ENCODE measurements at regions not wholly inside any gene's neighbourhood (a gene's known extent, or its start where the extent isn't known, plus 50 kb on each side); places are given as distances from the start of the nearest gene placed in this dataset.

DNA sequence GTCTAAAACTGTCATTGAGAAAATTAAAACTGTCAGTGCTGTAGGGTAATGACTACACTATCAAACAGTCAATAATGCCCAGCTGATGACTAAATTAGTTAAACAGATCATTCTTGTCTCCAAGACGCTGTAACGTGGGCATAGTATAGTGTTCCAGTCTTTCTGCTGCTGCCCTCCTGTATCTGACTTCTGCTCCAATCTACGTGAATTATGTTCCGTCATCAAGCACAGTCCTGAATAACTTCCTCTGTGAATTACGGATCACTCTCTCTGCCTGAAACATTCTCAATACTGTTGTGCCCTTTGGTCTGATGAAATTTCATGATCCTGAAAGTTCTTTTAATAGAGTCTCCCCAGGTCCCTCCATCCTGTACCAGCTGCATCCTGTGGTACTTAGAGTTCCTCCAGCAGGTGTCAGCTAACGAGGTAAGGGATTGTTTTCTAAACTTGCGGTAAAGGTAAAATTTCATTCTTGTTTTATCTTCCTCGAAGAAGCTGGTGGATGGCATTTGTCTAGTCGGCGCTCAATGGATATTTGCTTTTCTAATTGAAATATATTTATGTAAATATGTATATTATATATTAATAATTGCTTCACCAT, 393.5 kb upstream of the ADARB2 start:
- TF ChIP-seq, protein P1, sequence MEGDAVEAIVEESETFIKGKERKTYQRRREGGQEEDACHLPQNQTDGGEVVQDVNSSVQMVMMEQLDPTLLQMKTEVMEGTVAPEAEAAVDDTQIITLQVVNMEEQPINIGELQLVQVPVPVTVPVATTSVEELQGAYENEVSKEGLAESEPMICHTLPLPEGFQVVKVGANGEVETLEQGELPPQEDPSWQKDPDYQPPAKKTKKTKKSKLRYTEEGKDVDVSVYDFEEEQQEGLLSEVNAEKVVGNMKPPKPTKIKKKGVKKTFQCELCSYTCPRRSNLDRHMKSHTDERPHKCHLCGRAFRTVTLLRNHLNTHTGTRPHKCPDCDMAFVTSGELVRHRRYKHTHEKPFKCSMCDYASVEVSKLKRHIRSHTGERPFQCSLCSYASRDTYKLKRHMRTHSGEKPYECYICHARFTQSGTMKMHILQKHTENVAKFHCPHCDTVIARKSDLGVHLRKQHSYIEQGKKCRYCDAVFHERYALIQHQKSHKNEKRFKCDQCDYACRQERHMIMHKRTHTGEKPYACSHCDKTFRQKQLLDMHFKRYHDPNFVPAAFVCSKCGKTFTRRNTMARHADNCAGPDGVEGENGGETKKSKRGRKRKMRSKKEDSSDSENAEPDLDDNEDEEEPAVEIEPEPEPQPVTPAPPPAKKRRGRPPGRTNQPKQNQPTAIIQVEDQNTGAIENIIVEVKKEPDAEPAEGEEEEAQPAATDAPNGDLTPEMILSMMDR (IDR thresholded peaks at IDR 0.05), result no peak
- no peak for TF ChIP-seq POLR2AphosphoS5 (IDR thresholded peaks at IDR 0.05)
